ENCODE measurements at regions not wholly inside any gene's neighbourhood (a gene's known extent, or its start where the extent isn't known, plus 50 kb on each side); places are given as distances from the start of the nearest gene placed in this dataset.

DNA sequence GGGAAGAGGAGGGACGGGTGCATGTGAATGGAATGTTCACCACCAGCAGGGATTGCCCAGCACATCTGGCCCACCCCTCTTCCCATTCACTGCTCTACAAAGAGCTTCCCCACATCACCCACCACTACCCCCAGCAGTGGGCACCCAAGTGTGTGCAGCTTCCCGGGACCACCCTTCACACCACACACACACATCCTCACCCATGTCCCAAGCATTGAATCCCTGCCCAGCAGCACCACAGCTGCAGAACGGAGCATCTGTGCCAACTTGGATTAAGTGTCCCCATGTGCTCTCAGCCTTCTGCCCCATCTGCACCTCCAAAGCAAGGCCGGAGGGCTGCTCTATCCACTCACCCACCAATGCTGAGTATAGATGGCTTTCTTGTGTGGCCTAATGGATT, 141.4 kb downstream of the PSMG1 start:
- TF ChIP-seq SNAI2 (CRISPR knock-in tag; IDR thresholded peaks at IDR 0.05), result no peak
- TF ChIP-seq, protein P1, sequence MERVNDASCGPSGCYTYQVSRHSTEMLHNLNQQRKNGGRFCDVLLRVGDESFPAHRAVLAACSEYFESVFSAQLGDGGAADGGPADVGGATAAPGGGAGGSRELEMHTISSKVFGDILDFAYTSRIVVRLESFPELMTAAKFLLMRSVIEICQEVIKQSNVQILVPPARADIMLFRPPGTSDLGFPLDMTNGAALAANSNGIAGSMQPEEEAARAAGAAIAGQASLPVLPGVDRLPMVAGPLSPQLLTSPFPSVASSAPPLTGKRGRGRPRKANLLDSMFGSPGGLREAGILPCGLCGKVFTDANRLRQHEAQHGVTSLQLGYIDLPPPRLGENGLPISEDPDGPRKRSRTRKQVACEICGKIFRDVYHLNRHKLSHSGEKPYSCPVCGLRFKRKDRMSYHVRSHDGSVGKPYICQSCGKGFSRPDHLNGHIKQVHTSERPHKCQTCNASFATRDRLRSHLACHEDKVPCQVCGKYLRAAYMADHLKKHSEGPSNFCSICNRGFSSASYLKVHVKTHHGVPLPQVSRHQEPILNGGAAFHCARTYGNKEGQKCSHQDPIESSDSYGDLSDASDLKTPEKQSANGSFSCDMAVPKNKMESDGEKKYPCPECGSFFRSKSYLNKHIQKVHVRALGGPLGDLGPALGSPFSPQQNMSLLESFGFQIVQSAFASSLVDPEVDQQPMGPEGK (CRISPR knock-in tag; IDR thresholded peaks at IDR 0.05; ENCODE audit: borderline replicate concordance), result no peak
- no peak for TF ChIP-seq ZNF565 (CRISPR knock-in tag; conservative IDR thresholded peaks at IDR 0.05; ENCODE audit: low read depth)
- no peak for ATAC-seq

DNA sequence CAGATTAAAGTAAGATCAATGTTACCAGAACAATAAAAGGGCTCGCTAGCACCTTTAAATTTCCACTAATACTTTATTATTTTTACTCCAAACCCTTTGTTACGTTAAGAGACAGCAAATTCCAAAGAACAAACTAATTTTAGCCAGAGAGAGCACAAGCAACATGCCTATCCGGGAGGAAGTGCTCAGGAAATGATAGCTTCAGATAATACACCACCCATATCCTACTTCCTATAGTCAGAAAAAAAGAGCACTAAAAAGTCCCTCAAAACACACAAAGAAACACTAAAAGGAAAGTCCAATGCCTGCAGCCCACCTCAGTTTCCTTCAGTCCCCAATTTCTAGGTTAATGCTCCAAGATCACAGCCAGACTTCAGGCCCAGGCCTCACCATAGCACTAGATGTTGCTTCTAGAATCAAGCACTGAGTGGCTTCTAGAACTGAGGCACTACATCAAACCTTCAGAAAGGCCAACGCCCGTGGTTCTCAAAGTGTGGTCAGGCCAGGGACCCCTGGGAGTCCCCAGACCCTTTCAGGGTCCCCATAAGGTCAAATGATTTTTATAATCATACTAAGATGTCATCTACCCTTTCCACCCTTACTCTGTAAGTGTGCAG, 142.6 kb downstream of the PSMG1 start:
- TF ChIP-seq, protein P2, sequence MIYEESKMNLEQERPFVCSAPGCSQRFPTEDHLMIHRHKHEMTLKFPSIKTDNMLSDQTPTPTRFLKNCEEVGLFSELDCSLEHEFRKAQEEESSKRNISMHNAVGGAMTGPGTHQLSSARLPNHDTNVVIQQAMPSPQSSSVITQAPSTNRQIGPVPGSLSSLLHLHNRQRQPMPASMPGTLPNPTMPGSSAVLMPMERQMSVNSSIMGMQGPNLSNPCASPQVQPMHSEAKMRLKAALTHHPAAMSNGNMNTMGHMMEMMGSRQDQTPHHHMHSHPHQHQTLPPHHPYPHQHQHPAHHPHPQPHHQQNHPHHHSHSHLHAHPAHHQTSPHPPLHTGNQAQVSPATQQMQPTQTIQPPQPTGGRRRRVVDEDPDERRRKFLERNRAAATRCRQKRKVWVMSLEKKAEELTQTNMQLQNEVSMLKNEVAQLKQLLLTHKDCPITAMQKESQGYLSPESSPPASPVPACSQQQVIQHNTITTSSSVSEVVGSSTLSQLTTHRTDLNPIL (CRISPR knock-in tag; IDR thresholded peaks at IDR 0.05; ENCODE audit: low read depth), result no peak
- TF ChIP-seq BACH2 (CRISPR knock-in tag; IDR thresholded peaks at IDR 0.05; ENCODE audit: borderline replicate concordance) (no peak), RARB (CRISPR knock-in tag; IDR thresholded peaks at IDR 0.05) (no peak), TOX (CRISPR knock-in tag; IDR thresholded peaks at IDR 0.05; ENCODE audit: borderline replicate concordance) (no peak), OSR1 (CRISPR knock-in tag; IDR thresholded peaks at IDR 0.05) (no peak), SNAI2 (CRISPR knock-in tag; IDR thresholded peaks at IDR 0.05) (no peak), PPARA (CRISPR knock-in tag; IDR thresholded peaks at IDR 0.05; ENCODE audit: borderline replicate concordance) (no peak), ZFP30 (CRISPR knock-in tag; IDR thresholded peaks at IDR 0.05) (no peak), ESRRG (CRISPR knock-in tag; IDR thresholded peaks at IDR 0.05) (no peak), ARNTL (CRISPR knock-in tag; IDR thresholded peaks at IDR 0.05; ENCODE audit: borderline replicate concordance, low read depth) (no peak)
- TF ChIP-seq, protein P1 (CRISPR knock-in tag; IDR thresholded peaks at IDR 0.05; ENCODE audit: borderline replicate concordance), result no peak
- TF ChIP-seq, protein P3, sequence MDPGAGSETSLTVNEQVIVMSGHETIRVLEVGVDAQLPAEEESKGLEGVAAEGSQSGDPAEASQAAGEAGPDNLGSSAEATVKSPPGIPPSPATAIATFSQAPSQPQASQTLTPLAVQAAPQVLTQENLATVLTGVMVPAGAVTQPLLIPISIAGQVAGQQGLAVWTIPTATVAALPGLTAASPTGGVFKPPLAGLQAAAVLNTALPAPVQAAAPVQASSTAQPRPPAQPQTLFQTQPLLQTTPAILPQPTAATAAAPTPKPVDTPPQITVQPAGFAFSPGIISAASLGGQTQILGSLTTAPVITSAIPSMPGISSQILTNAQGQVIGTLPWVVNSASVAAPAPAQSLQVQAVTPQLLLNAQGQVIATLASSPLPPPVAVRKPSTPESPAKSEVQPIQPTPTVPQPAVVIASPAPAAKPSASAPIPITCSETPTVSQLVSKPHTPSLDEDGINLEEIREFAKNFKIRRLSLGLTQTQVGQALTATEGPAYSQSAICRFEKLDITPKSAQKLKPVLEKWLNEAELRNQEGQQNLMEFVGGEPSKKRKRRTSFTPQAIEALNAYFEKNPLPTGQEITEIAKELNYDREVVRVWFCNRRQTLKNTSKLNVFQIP (CRISPR knock-in tag; IDR thresholded peaks at IDR 0.05; ENCODE audit: borderline replicate concordance, low read depth), result no peak
- TF ChIP-seq, protein P4, sequence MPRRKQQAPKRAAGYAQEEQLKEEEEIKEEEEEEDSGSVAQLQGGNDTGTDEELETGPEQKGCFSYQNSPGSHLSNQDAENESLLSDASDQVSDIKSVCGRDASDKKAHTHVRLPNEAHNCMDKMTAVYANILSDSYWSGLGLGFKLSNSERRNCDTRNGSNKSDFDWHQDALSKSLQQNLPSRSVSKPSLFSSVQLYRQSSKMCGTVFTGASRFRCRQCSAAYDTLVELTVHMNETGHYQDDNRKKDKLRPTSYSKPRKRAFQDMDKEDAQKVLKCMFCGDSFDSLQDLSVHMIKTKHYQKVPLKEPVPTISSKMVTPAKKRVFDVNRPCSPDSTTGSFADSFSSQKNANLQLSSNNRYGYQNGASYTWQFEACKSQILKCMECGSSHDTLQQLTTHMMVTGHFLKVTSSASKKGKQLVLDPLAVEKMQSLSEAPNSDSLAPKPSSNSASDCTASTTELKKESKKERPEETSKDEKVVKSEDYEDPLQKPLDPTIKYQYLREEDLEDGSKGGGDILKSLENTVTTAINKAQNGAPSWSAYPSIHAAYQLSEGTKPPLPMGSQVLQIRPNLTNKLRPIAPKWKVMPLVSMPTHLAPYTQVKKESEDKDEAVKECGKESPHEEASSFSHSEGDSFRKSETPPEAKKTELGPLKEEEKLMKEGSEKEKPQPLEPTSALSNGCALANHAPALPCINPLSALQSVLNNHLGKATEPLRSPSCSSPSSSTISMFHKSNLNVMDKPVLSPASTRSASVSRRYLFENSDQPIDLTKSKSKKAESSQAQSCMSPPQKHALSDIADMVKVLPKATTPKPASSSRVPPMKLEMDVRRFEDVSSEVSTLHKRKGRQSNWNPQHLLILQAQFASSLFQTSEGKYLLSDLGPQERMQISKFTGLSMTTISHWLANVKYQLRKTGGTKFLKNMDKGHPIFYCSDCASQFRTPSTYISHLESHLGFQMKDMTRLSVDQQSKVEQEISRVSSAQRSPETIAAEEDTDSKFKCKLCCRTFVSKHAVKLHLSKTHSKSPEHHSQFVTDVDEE (CRISPR knock-in tag; IDR thresholded peaks at IDR 0.05), result no peak
- ATAC-seq, result no peak

DNA sequence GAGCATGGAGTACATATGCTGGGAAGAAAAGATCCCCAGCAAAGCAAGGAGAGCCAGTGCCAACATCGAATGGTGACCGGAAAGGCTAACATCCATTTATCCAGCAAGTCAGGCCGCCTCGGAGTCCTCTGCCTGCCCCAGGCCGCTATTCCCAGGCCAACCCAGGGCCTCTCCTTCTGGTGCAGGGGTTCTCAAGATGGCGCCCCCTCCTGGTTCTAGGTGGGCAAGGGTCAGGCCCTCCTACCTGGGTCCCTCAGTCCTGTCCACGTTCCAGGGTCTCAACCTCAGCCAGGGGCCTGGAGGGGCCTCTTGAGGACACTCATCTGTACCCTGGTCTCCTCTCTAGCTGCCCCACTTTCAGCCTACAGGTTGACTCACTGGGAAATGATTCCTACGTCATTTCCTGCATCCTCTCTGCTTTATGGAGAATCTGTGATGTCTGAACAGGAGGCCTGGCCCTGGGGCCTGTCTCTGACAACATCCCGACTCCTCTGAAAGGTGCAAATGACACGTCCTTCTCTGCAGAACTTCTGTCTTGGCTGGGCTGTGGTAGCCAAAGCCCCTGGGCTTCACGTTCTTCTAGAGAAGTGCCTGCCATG, 145.3 kb downstream of the PSMG1 start:
- ATAC-seq, result no peak
- TF ChIP-seq ARNTL (CRISPR knock-in tag; IDR thresholded peaks at IDR 0.05; ENCODE audit: borderline replicate concordance, low read depth), result no peak
- no peak for TF ChIP-seq GLIS3 (CRISPR knock-in tag; IDR thresholded peaks at IDR 0.05)
- TF ChIP-seq ZC3H10 (CRISPR knock-in tag; IDR thresholded peaks at IDR 0.05), result no peak

DNA sequence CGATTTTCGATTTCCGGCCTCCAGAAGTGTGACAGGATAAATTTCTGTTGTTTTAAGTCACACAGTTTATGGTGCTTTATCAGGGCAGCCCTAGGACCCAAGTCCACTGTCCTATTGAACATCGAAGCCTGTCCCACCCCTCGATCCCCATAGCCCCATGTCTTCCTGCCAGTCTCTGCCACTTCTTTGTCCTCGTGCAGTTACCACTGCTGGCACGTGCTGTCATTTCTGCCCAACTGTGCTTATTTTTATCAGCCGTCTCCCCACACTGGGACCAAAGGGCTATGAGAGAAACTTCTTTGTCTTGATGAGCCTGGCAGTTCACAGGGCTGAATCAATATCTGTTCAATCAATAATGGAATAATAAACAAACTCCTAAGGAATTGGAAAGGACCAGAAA, 146.7 kb downstream of the PSMG1 start:
- no peak for ATAC-seq
- TF ChIP-seq CSDC2 (CRISPR knock-in tag; IDR thresholded peaks at IDR 0.05) (no peak), ARNTL (CRISPR knock-in tag; IDR thresholded peaks at IDR 0.05; ENCODE audit: borderline replicate concordance, low read depth) (no peak), TOX (CRISPR knock-in tag; IDR thresholded peaks at IDR 0.05; ENCODE audit: borderline replicate concordance) (no peak), ZNF565 (CRISPR knock-in tag; conservative IDR thresholded peaks at IDR 0.05; ENCODE audit: low read depth) (no peak), ZNF8 (CRISPR knock-in tag; IDR thresholded peaks at IDR 0.05) (no peak), SNAI2 (CRISPR knock-in tag; IDR thresholded peaks at IDR 0.05) (no peak), ZFP30 (CRISPR knock-in tag; IDR thresholded peaks at IDR 0.05) (no peak)
- TF ChIP-seq, protein P2 (CRISPR knock-in tag; IDR thresholded peaks at IDR 0.05; ENCODE audit: low read depth), result no peak
- TF ChIP-seq, protein P5, sequence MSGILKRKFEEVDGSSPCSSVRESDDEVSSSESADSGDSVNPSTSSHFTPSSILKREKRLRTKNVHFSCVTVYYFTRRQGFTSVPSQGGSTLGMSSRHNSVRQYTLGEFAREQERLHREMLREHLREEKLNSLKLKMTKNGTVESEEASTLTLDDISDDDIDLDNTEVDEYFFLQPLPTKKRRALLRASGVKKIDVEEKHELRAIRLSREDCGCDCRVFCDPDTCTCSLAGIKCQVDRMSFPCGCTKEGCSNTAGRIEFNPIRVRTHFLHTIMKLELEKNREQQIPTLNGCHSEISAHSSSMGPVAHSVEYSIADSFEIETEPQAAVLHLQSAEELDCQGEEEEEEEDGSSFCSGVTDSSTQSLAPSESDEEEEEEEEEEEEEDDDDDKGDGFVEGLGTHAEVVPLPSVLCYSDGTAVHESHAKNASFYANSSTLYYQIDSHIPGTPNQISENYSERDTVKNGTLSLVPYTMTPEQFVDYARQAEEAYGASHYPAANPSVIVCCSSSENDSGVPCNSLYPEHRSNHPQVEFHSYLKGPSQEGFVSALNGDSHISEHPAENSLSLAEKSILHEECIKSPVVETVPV (CRISPR knock-in tag; IDR thresholded peaks at IDR 0.05), result no peak
